Tibial nerve (tissue), 4 donors: ENCODE measurements at regions not wholly inside any gene's neighbourhood (a gene's known extent, or its start where the extent isn't known, plus 50 kb on each side); places are given as distances from the start of the nearest gene placed in this dataset.

Experiments used
- DNase-seq, 2 donors: peaks; one replicate each; pipeline ENCODE4 v3.0.0-alpha.2; 2019; ENCODE audit warnings: low spot score in 2 of 2
- H3K27ac ChIP-seq, 4 donors: fragments of 200-600 bp; sonication (generic) in 3 of 4; one replicate each; pipeline ENCODE4 v1.5.1; 2017 to 2019; ENCODE audit warnings: mild to moderate bottlenecking in 1 of 4
- H3K27me3 ChIP-seq, 2 donors: fragments of 200-600 bp; sonication (generic) in 1 of 2; one replicate each; pipeline versions ENCODE4 v1.5.1 to v1.6.0; 2017 to 2019
- H3K36me3 ChIP-seq, 3 donors: fragments of 200-600 bp; sonication (generic); one replicate each; pipeline ENCODE4 v1.5.1; 2018 to 2019
- H3K4me1 ChIP-seq, 4 donors: fragments of 200-600 bp; sonication (generic) in 3 of 4; one replicate each; pipeline ENCODE4 v1.5.1; 2017 to 2019
- H3K4me3 ChIP-seq, 4 donors: fragments of 200-600 bp; sonication (generic) in 3 of 4; one replicate each; pipeline ENCODE4 v1.5.1; 2017 to 2019; ENCODE audit warnings: mild to moderate bottlenecking in 1 of 4, moderate library complexity in 1 of 4
- H3K9me3 ChIP-seq, 4 donors: fragments of 200-600 bp; sonication (generic) in 3 of 4; one replicate each; pipeline ENCODE4 v1.5.1; 2017 to 2019
- CTCF ChIP-seq, 5 experiments: fragments of 200-600 bp in 3 of 5; fragments of 450-650 bp in 2 of 5; sonication (generic) in 3 of 5; IDR thresholded peaks; one replicate each; pipeline ENCODE4 v1.5.1; 2016 to 2019; ENCODE audit warnings: antibody characterized with exemption in 5 of 5, mild to moderate bottlenecking in 3 of 5, moderate library complexity in 2 of 5
- EP300 ChIP-seq, 2 donors: sonication (generic); formaldehyde crosslinking; IDR thresholded peaks; one replicate each; pipeline ENCODE4 v1.6.1; 2017; ENCODE audit warnings: antibody characterized with exemption in 2 of 2, mild to moderate bottlenecking in 1 of 2
- POLR2A ChIP-seq, 2 donors: fragments of 450-650 bp; IDR thresholded peaks; one replicate each; pipeline ENCODE4 v1.6.1; 2017; ENCODE audit warnings: antibody characterized with exemption in 2 of 2, mild to moderate bottlenecking in 2 of 2, moderate library complexity in 2 of 2
- WGBS, 2 donors: methylation state at CpG; one replicate each; pipeline ENCODE4 v1.1.5; 2018; 5-methylcytosine and 5-hydroxymethylcytosine counted together

GRCh38 chr4:126991965-126992364 lies 640.8 kb upstream of the INTU start:
- no peaks in the 10 kb centered on the region for H3K36me3 ChIP-seq
- no peak overlapping the region for H3K27ac ChIP-seq
- no peaks in the 10 kb centered on the region for H3K4me1 ChIP-seq
- no peak overlapping the region for H3K4me3 ChIP-seq
- no peak for TF ChIP-seq EP300 (IDR thresholded peaks at IDR 0.05)
- no peak for TF ChIP-seq POLR2A (IDR thresholded peaks at IDR 0.05)
- TF ChIP-seq CTCF (IDR thresholded peaks at IDR 0.05) = no peak
- no peak for DNase-seq
- no peaks in the 10 kb centered on the region for H3K27me3 ChIP-seq
- H3K9me3 ChIP-seq = peaks cover 0 to 3% (median under 1%) of the 10 kb centered on the region in 4 donors
- 50 to 57% methylated on average over 1 of the region's 1 CpG for WGBS, 2 donors

GRCh38 chr4:126992910-126993309 lies 639.8 kb upstream of the INTU start:
- no peak overlapping the region for H3K4me3 ChIP-seq
- WGBS, 2 donors = 98% methylated on average over 1 of the region's 1 CpG
- TF ChIP-seq CTCF (IDR thresholded peaks at IDR 0.05) = no peak
- no peak for TF ChIP-seq POLR2A (IDR thresholded peaks at IDR 0.05)
- TF ChIP-seq EP300 (IDR thresholded peaks at IDR 0.05) = no peak
- no peaks in the 10 kb centered on the region for H3K36me3 ChIP-seq
- DNase-seq = no peak
- no peaks in the 10 kb centered on the region for H3K4me1 ChIP-seq
- no peak overlapping the region for H3K27ac ChIP-seq
- H3K9me3 ChIP-seq = no peaks in the 10 kb centered on the region
- H3K27me3 ChIP-seq = no peaks in the 10 kb centered on the region

GRCh38 chr4:126993351-126993750 lies 639.4 kb upstream of the INTU start:
- no peaks in the 10 kb centered on the region for H3K27me3 ChIP-seq
- no peak overlapping the region for H3K4me3 ChIP-seq
- 92 to 94% methylated on average over 1 of the region's 1 CpG for WGBS, 2 donors
- H3K36me3 ChIP-seq = no peaks in the 10 kb centered on the region
- DNase-seq = no peak
- no peak overlapping the region for H3K27ac ChIP-seq
- H3K9me3 ChIP-seq = no peaks in the 10 kb centered on the region
- H3K4me1 ChIP-seq = no peaks in the 10 kb centered on the region
- TF ChIP-seq EP300 (IDR thresholded peaks at IDR 0.05) (no peak), POLR2A (IDR thresholded peaks at IDR 0.05) (no peak), CTCF (IDR thresholded peaks at IDR 0.05) (no peak)

- no peak for DNase-seq
- Histone ChIP-seq H3K4me1 (no peaks in the 10 kb centered on the region), H3K27me3 (no peaks in the 10 kb centered on the region), H3K9me3 (no peaks in the 10 kb centered on the region), H3K4me3 (no peak overlapping the region), H3K36me3 (no peaks in the 10 kb centered on the region), H3K27ac (no peak overlapping the region)
- no peak for TF ChIP-seq POLR2A (IDR thresholded peaks at IDR 0.05)
- no peak for TF ChIP-seq CTCF (IDR thresholded peaks at IDR 0.05)
- TF ChIP-seq EP300 (IDR thresholded peaks at IDR 0.05) = no peak
These were observed 637.5 kb upstream of the INTU start for GRCh38 chr4:126995235-126995634.

- WGBS, 2 donors = 78 to 83% methylated on average over 1 of the region's 1 CpG
- no peak overlapping the region for H3K27ac ChIP-seq
- no peak for DNase-seq
- no peak overlapping the region for H3K4me3 ChIP-seq
- no peaks in the 10 kb centered on the region for H3K9me3 ChIP-seq
- H3K4me1 ChIP-seq = no peaks in the 10 kb centered on the region
- H3K27me3 ChIP-seq = no peaks in the 10 kb centered on the region
- no peak for TF ChIP-seq EP300 (IDR thresholded peaks at IDR 0.05)
- no peak for TF ChIP-seq POLR2A (IDR thresholded peaks at IDR 0.05)
- no peak for TF ChIP-seq CTCF (IDR thresholded peaks at IDR 0.05)
- H3K36me3 ChIP-seq = no peaks in the 10 kb centered on the region
These were observed 632.6 kb upstream of the INTU start for GRCh38 chr4:127000110-127000509.
